ENCODE measurements at regions not wholly inside any gene's neighbourhood (a gene's known extent, or its start where the extent isn't known, plus 50 kb on each side); places are given as distances from the start of the nearest gene placed in this dataset.

DNA sequence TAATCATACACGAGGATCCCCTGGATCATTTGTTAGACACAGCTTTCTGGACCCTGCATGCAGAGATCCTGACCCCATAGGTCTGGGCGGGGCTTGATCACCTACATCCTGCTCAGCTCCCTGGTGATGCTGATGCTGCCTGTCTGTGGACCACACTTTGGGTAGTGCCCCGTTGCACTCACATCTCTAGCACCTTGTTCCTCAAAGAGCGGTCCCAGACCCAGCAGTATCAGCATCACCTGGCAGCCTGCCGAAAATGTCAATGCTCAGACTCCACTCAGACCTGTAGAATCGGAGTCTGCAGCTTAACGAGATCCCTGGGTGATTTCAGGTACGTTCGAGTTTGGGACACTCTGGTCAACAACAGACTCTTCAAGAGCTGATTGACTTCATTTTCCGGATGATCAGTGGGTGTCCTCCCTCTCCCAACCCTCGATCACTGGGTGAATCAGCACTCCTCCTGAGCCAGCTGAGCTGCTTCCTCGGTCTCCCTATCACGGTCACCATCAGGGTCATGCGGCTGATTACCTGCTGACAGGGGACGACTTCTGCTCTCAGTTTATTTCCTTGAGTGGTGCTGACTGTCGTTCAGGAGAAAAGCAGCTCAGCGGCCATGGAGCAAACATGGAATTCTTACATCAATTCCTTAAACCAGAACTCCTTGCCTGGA, 150.6 kb upstream of the RAB12 start:
- BruUV-seq (replicated peaks) = no TSS peak
- CTCF ChIA-PET = interaction anchor here (1.3 to 1.4 kb wide), 2 partner anchors 11 to 669 kb away, joined by 3 read pairs; no protein-coding TSS in a partner anchor
- H3K4me2 ChIP-seq (ENCODE audit: insufficient read depth, low read length) = no peak overlapping the region
- FAIRE-seq (no peak), DNase-seq (ENCODE audit: low read depth, low spot score) (no peak)
- dilution Hi-C loops (cut with MboI; ENCODE audit: extremely low pct_ligation_motif_present, low sequenced_read_pairs) = no loop called here
- intact Hi-C loops (cut with micrococcal nuclease) = no loop called here
- no peaks in the 10 kb centered on the region for H3K79me2 ChIP-seq (ENCODE audit: control insufficient read depth, insufficient read depth, low read length)
- H3K27ac ChIP-seq (ENCODE audit: insufficient read depth, low read depth, low read length) = no peak overlapping the region
- TF ChIP-seq EZH2 (IDR thresholded peaks at IDR 0.05; ENCODE audit: borderline replicate concordance, low read depth, low read length, severe bottlenecking) (no peak), GATA2 (IDR thresholded peaks at IDR 0.05; ENCODE audit: insufficient read depth, insufficient read length, low read depth, low read length) (no peak), MYC (IDR thresholded peaks at IDR 0.05; ENCODE audit: low read depth, low read length) (no peak), POLR2AphosphoS5 (IDR thresholded peaks at IDR 0.05; ENCODE audit: insufficient read depth, low read depth, low read length) (no peak), JUN (IDR thresholded peaks at IDR 0.05; ENCODE audit: borderline replicate concordance, insufficient read depth, insufficient read length, low read depth) (no peak), FOS (IDR thresholded peaks at IDR 0.05; ENCODE audit: borderline replicate concordance, insufficient read depth, low read length) (no peak), POLR2A (IDR thresholded peaks at IDR 0.05; ENCODE audit: low read depth, low read length) (no peak)
- TF ChIP-seq, protein P1, sequence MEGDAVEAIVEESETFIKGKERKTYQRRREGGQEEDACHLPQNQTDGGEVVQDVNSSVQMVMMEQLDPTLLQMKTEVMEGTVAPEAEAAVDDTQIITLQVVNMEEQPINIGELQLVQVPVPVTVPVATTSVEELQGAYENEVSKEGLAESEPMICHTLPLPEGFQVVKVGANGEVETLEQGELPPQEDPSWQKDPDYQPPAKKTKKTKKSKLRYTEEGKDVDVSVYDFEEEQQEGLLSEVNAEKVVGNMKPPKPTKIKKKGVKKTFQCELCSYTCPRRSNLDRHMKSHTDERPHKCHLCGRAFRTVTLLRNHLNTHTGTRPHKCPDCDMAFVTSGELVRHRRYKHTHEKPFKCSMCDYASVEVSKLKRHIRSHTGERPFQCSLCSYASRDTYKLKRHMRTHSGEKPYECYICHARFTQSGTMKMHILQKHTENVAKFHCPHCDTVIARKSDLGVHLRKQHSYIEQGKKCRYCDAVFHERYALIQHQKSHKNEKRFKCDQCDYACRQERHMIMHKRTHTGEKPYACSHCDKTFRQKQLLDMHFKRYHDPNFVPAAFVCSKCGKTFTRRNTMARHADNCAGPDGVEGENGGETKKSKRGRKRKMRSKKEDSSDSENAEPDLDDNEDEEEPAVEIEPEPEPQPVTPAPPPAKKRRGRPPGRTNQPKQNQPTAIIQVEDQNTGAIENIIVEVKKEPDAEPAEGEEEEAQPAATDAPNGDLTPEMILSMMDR (IDR thresholded peaks at IDR 0.05; ENCODE audit: extremely low read depth in 1 of 2, insufficient read depth in 1 of 2, low read depth in 1 of 2, low read length in 2 of 2) = no peak
- TF ChIP-seq, protein P2, sequence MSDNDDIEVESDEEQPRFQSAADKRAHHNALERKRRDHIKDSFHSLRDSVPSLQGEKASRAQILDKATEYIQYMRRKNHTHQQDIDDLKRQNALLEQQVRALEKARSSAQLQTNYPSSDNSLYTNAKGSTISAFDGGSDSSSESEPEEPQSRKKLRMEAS (IDR thresholded peaks at IDR 0.05; ENCODE audit: insufficient read depth, insufficient read length) = no peak
- no peak overlapping the region for H2AFZ ChIP-seq (ENCODE audit: low read depth, low read length)
- H3K9me3 ChIP-seq (replicated peaks; ENCODE audit: control insufficient read depth, insufficient read depth, low read length) = no peaks in the 10 kb centered on the region
- H3K36me3 ChIP-seq (ENCODE audit: control insufficient read depth in 2 of 2, extremely low read depth in 1 of 2, insufficient read depth in 2 of 2, low read length in 2 of 2) = no peaks in the 10 kb centered on the region
- no peak overlapping the region for H3K9ac ChIP-seq (replicated peaks; ENCODE audit: extremely low read depth, insufficient read depth, low read length)
- no peaks in the 10 kb centered on the region for H3K27me3 ChIP-seq (ENCODE audit: control insufficient read depth in 2 of 2, insufficient read depth in 2 of 2, low read length in 2 of 2)
- H4K20me1 ChIP-seq (replicated peaks; ENCODE audit: control insufficient read depth, extremely low read depth, insufficient read depth, low read length) = no peaks in the 10 kb centered on the region
- H3K4me3 ChIP-seq (replicated peaks in 1 of 3; ENCODE audit: insufficient read depth in 1 of 3, low read depth in 1 of 3, low read length in 3 of 3) = no peak overlapping the region
- H3K9me1 ChIP-seq (replicated peaks; ENCODE audit: control insufficient read depth, extremely low read depth, insufficient read depth, low read length) = no peaks in the 10 kb centered on the region
- POLR2A ChIA-PET = no interaction called here
- no peaks in the 10 kb centered on the region for H3K4me1 ChIP-seq (ENCODE audit: control insufficient read depth, extremely low read depth, insufficient read depth, low read length)
